ENCODE measurements at regions not wholly inside any gene's neighbourhood (a gene's known extent, or its start where the extent isn't known, plus 50 kb on each side); places are given as distances from the start of the nearest gene placed in this dataset.

GRCh38 chr10:28250782-28251181, 52.1 kb downstream of the MPP7 start:
- Histone ChIP-seq H3K4me1 (ENCODE audit: control insufficient read depth, insufficient read depth, low read length) (peaks cover 11% of the 10 kb centered on the region), H3K4me2 (ENCODE audit: low read length) (no peak overlapping the region), H3K27me3 (ENCODE audit: control insufficient read depth, insufficient read depth, low read length) (no peaks in the 10 kb centered on the region), H3K36me3 (ENCODE audit: insufficient read depth, low read length) (no peaks in the 10 kb centered on the region), H3K9ac (ENCODE audit: low read depth, low read length) (no peak overlapping the region), H3K9me3 (replicated peaks; ENCODE audit: low read length) (no peaks in the 10 kb centered on the region), H3K4me3 (ENCODE audit: low read length) (no peak overlapping the region)

GRCh38 chr10:28250358-28250757, 52.5 kb downstream of the MPP7 start:
- H3K27me3 ChIP-seq (ENCODE audit: control insufficient read depth, insufficient read depth, low read length): no peaks in the 10 kb centered on the region
- H3K4me3 ChIP-seq (ENCODE audit: low read length): no peak overlapping the region
- no peaks in the 10 kb centered on the region for H3K36me3 ChIP-seq (ENCODE audit: insufficient read depth, low read length)
- H3K4me2 ChIP-seq (ENCODE audit: low read length): no peak overlapping the region
- H3K9me3 ChIP-seq (replicated peaks; ENCODE audit: low read length): no peaks in the 10 kb centered on the region
- peaks cover 11% of the 10 kb centered on the region for H3K4me1 ChIP-seq (ENCODE audit: control insufficient read depth, insufficient read depth, low read length)
- H3K9ac ChIP-seq (ENCODE audit: low read depth, low read length): no peak overlapping the region

- Histone ChIP-seq H3K4me3 (ENCODE audit: low read length) (no peak overlapping the region), H3K4me2 (ENCODE audit: low read length) (no peak overlapping the region), H3K27me3 (ENCODE audit: control insufficient read depth, insufficient read depth, low read length) (no peaks in the 10 kb centered on the region), H3K9ac (ENCODE audit: low read depth, low read length) (no peak overlapping the region), H3K4me1 (ENCODE audit: control insufficient read depth, insufficient read depth, low read length) (peaks cover 6% of the 10 kb centered on the region), H3K9me3 (replicated peaks; ENCODE audit: low read length) (no peaks in the 10 kb centered on the region), H3K36me3 (ENCODE audit: insufficient read depth, low read length) (no peaks in the 10 kb centered on the region)
Measured at GRCh38 chr10:28249512-28249911, 53.4 kb downstream of the MPP7 start.

GRCh38 chr10:28248092-28248491, 54.8 kb downstream of the MPP7 start:
- no peak overlapping the region for H3K9ac ChIP-seq (ENCODE audit: low read depth, low read length)
- no peaks in the 10 kb centered on the region for H3K9me3 ChIP-seq (replicated peaks; ENCODE audit: low read length)
- H3K36me3 ChIP-seq (ENCODE audit: insufficient read depth, low read length): no peaks in the 10 kb centered on the region
- H3K4me2 ChIP-seq (ENCODE audit: low read length): no peak overlapping the region
- H3K4me3 ChIP-seq (ENCODE audit: low read length): no peak overlapping the region
- H3K4me1 ChIP-seq (ENCODE audit: control insufficient read depth, insufficient read depth, low read length): no peaks in the 10 kb centered on the region
- no peaks in the 10 kb centered on the region for H3K27me3 ChIP-seq (ENCODE audit: control insufficient read depth, insufficient read depth, low read length)

GRCh38 chr10:28246023-28246422, 56.8 kb downstream of the MPP7 start:
- Histone ChIP-seq H3K4me1 (ENCODE audit: control insufficient read depth, insufficient read depth, low read length) (no peaks in the 10 kb centered on the region), H3K4me3 (ENCODE audit: low read length) (no peak overlapping the region), H3K4me2 (ENCODE audit: low read length) (no peak overlapping the region), H3K9me3 (replicated peaks; ENCODE audit: low read length) (no peaks in the 10 kb centered on the region), H3K27me3 (ENCODE audit: control insufficient read depth, insufficient read depth, low read length) (no peaks in the 10 kb centered on the region), H3K36me3 (ENCODE audit: insufficient read depth, low read length) (no peaks in the 10 kb centered on the region), H3K9ac (ENCODE audit: low read depth, low read length) (no peak overlapping the region)

- Histone ChIP-seq H3K36me3 (ENCODE audit: insufficient read depth, low read length) (no peaks in the 10 kb centered on the region), H3K27me3 (ENCODE audit: control insufficient read depth, insufficient read depth, low read length) (no peaks in the 10 kb centered on the region), H3K9me3 (replicated peaks; ENCODE audit: low read length) (no peaks in the 10 kb centered on the region), H3K4me2 (ENCODE audit: low read length) (no peak overlapping the region), H3K9ac (ENCODE audit: low read depth, low read length) (no peak overlapping the region), H3K4me3 (ENCODE audit: low read length) (no peak overlapping the region), H3K4me1 (ENCODE audit: control insufficient read depth, insufficient read depth, low read length) (no peaks in the 10 kb centered on the region)
Measured at GRCh38 chr10:28243923-28244322, 58.9 kb downstream of the MPP7 start.

- Histone ChIP-seq H3K27me3 (ENCODE audit: control insufficient read depth, insufficient read depth, low read length) (no peaks in the 10 kb centered on the region), H3K4me1 (ENCODE audit: control insufficient read depth, insufficient read depth, low read length) (no peaks in the 10 kb centered on the region)
Measured at GRCh38 chr10:28242555-28243204, 60.2 kb downstream of the MPP7 start.

GRCh38 chr10:28241741-28242399, 61.0 kb downstream of the MPP7 start:
- peak overlapping the region; percentile 41 for H3K4me2 ChIP-seq (ENCODE audit: low read length)
- H3K36me3 ChIP-seq (ENCODE audit: insufficient read depth, low read length): no peaks in the 10 kb centered on the region
- no peak overlapping the region for H3K4me3 ChIP-seq (ENCODE audit: low read length)
- H3K9ac ChIP-seq (ENCODE audit: low read depth, low read length): no peak overlapping the region
- no peaks in the 10 kb centered on the region for H3K4me1 ChIP-seq (ENCODE audit: control insufficient read depth, insufficient read depth, low read length)
- no peaks in the 10 kb centered on the region for H3K9me3 ChIP-seq (replicated peaks; ENCODE audit: low read length)
- H3K27me3 ChIP-seq (ENCODE audit: control insufficient read depth, insufficient read depth, low read length): no peaks in the 10 kb centered on the region

More at GRCh38 chr10:28242555-28243204, 60.2 kb downstream of the MPP7 start:
- Histone ChIP-seq H3K36me3 (ENCODE audit: insufficient read depth, low read length) (no peaks in the 10 kb centered on the region), H3K9ac (ENCODE audit: low read depth, low read length) (no peak overlapping the region), H3K9me3 (replicated peaks; ENCODE audit: low read length) (no peaks in the 10 kb centered on the region), H3K4me3 (ENCODE audit: low read length) (no peak overlapping the region), H3K4me2 (ENCODE audit: low read length) (no peak overlapping the region)

GRCh38 chr10:28240400-28240799, 62.5 kb downstream of the MPP7 start:
- Histone ChIP-seq H3K27me3 (ENCODE audit: control insufficient read depth, insufficient read depth, low read length) (no peaks in the 10 kb centered on the region), H3K9ac (ENCODE audit: low read depth, low read length) (no peak overlapping the region), H3K4me2 (ENCODE audit: low read length) (no peak overlapping the region), H3K4me3 (ENCODE audit: low read length) (no peak overlapping the region), H3K4me1 (ENCODE audit: control insufficient read depth, insufficient read depth, low read length) (no peaks in the 10 kb centered on the region), H3K9me3 (replicated peaks; ENCODE audit: low read length) (no peaks in the 10 kb centered on the region), H3K36me3 (ENCODE audit: insufficient read depth, low read length) (no peaks in the 10 kb centered on the region)

GRCh38 chr10:28236591-28236990, 66.3 kb downstream of the MPP7 start:
- H3K9me3 ChIP-seq (replicated peaks; ENCODE audit: low read length): no peaks in the 10 kb centered on the region
- no peak overlapping the region for H3K9ac ChIP-seq (ENCODE audit: low read depth, low read length)
- H3K4me2 ChIP-seq (ENCODE audit: low read length): no peak overlapping the region
- no peaks in the 10 kb centered on the region for H3K27me3 ChIP-seq (ENCODE audit: control insufficient read depth, insufficient read depth, low read length)
- H3K4me1 ChIP-seq (ENCODE audit: control insufficient read depth, insufficient read depth, low read length): no peaks in the 10 kb centered on the region
- H3K4me3 ChIP-seq (ENCODE audit: low read length): no peak overlapping the region
- H3K36me3 ChIP-seq (ENCODE audit: insufficient read depth, low read length): no peaks in the 10 kb centered on the region

GRCh38 chr10:28220811-28221210, 82.1 kb downstream of the MPP7 start:
- Histone ChIP-seq H3K4me2 (ENCODE audit: low read length) (no peak overlapping the region), H3K4me3 (ENCODE audit: low read length) (no peak overlapping the region), H3K9ac (ENCODE audit: low read depth, low read length) (no peak overlapping the region), H3K9me3 (replicated peaks; ENCODE audit: low read length) (no peaks in the 10 kb centered on the region), H3K27me3 (ENCODE audit: control insufficient read depth, insufficient read depth, low read length) (no peaks in the 10 kb centered on the region), H3K36me3 (ENCODE audit: insufficient read depth, low read length) (no peaks in the 10 kb centered on the region), H3K4me1 (ENCODE audit: control insufficient read depth, insufficient read depth, low read length) (peaks cover 29% of the 10 kb centered on the region)

- Histone ChIP-seq H3K9ac (ENCODE audit: low read depth, low read length) (peak overlapping the region; percentile 72), H3K4me2 (ENCODE audit: low read length) (peak overlapping the region; percentile 56), H3K9me3 (replicated peaks; ENCODE audit: low read length) (no peaks in the 10 kb centered on the region), H3K4me1 (ENCODE audit: control insufficient read depth, insufficient read depth, low read length) (peaks cover 29% of the 10 kb centered on the region), H3K27me3 (ENCODE audit: control insufficient read depth, insufficient read depth, low read length) (no peaks in the 10 kb centered on the region), H3K4me3 (ENCODE audit: low read length) (no peak overlapping the region), H3K36me3 (ENCODE audit: insufficient read depth, low read length) (no peaks in the 10 kb centered on the region)
Measured at GRCh38 chr10:28219251-28219650, 83.6 kb downstream of the MPP7 start.

All from skeletal muscle satellite cell (primary cell).